K562 (cell line): ENCODE measurements at regions not wholly inside any gene's neighbourhood (a gene's known extent, or its start where the extent isn't known, plus 50 kb on each side); places are given as distances from the start of the nearest gene placed in this dataset.

Source experiments
- ATAC-seq: fragments of 200-7000 bp; cut with Tn5 transposase; 3 replicates; pipeline ENCODE4 v1.9.1; 2020; ENCODE audit warnings: moderate library complexity
- BruUV-seq: library from RNA; stranded (reverse); fragments of 400-500 nt; replicated peaks from 2 replicates; lab custom pipeline; 2021; lab: Mats Ljungman, UMichigan
- CTCF ChIA-PET: fragments of 300-600 bp; formaldehyde crosslinking; extraction: SDS; loops from one replicate; lab custom pipeline; 2021; ENCODE audit warnings: low intra/inter-chr PET ratio; lab: Yijun Ruan, JAX
- POLR2A ChIA-PET: fragments of 300-600, 350-650 bp; sonication (Branson Sonifier 250); formaldehyde crosslinking; extraction: SDS; loops from one replicate; lab custom pipeline; 2021; ENCODE audit warnings: antibody characterized with exemption, inconsistent platforms; lab: Yijun Ruan, JAX
- DNase-seq, 4 experiments: peaks; one replicate each; pipeline versions ENCODE4 v3.0.0 to v3.0.0-alpha.2; 2011 to 2018; ENCODE audit warnings: low spot score in 3 of 4, mixed read lengths in 3 of 4; ENCODE audit errors: extremely low read depth in 1 of 4
- FAIRE-seq: peaks from 2 replicates; lab custom pipeline; 2011; peaks lifted over from hg19 to GRCh38; lab: Jason Lieb, UNC
- H2AFZ ChIP-seq: 2 replicates; pipeline ENCODE4 v1.6.0; 2011; ENCODE audit warnings: low read depth, low read length, control low read depth, inconsistent platforms
- H3K27ac ChIP-seq: fragments of 200-600 bp; 3 replicates; pipeline ENCODE4 v1.8.0; 2011; ENCODE audit warnings: low read depth, mild to moderate bottlenecking, control low read depth, inconsistent platforms, low read length, moderate library complexity, mixed read lengths; ENCODE audit errors: extremely low read depth
- H3K27me3 ChIP-seq, 2 experiments: fragments of 300-600 bp in 1 of 2; 2 replicates in 1 of 2; 3 replicates in 1 of 2; pipeline versions ENCODE4 v1.6.0 to v1.8.0; 2011; ENCODE audit warnings: inconsistent platforms in 2 of 2, low read length in 2 of 2, mild to moderate bottlenecking in 1 of 2, mixed read lengths in 1 of 2, moderate library complexity in 1 of 2; ENCODE audit not compliant: control insufficient read depth in 2 of 2, insufficient read depth in 2 of 2
- H3K36me3 ChIP-seq: fragments of 300-600 bp; 3 replicates; pipeline ENCODE4 v1.8.0; 2011; ENCODE audit warnings: mild to moderate bottlenecking, low read length, inconsistent platforms; ENCODE audit not compliant: control insufficient read depth, insufficient read depth
- H3K4me1 ChIP-seq, 2 experiments: fragments of 200-600 bp in 1 of 2; replicated peaks in 1 of 2; 2 replicates in 1 of 2; 3 replicates in 1 of 2; pipeline versions ENCODE4 v1.5.1 to v1.8.0; 2011; ENCODE audit warnings: inconsistent platforms in 2 of 2, low read length in 2 of 2, mild to moderate bottlenecking in 1 of 2, mixed read lengths in 1 of 2, moderate library complexity in 1 of 2; ENCODE audit not compliant: control insufficient read depth in 2 of 2, insufficient read depth in 2 of 2
- H3K4me2 ChIP-seq: 2 replicates; pipeline ENCODE4 v1.6.1; 2011; ENCODE audit warnings: low read length, control low read depth, inconsistent platforms, mixed read lengths; ENCODE audit not compliant: insufficient read depth
- H3K4me3 ChIP-seq: fragments of 200-600 bp; sonication (generic), shearing (Covaris generic); 2 replicates; pipeline ENCODE4 v1.5.1; 2016; ENCODE audit warnings: control low read depth, inconsistent platforms
- H3K79me2 ChIP-seq: fragments of 200-600 bp; 3 replicates; pipeline ENCODE4 v1.8.0; 2011; ENCODE audit warnings: low read length, inconsistent platforms; ENCODE audit not compliant: control insufficient read depth, insufficient read depth
- H3K9ac ChIP-seq, 2 experiments: 2 replicates each; pipeline versions ENCODE4 v1.6.0 to v1.6.1; 2011; ENCODE audit warnings: low read depth in 2 of 2, low read length in 2 of 2, control low read depth in 1 of 2, inconsistent platforms in 1 of 2, mild to moderate bottlenecking in 1 of 2, mixed read lengths in 1 of 2; ENCODE audit not compliant: insufficient read depth in 1 of 2
- H3K9me1 ChIP-seq: one replicate; pipeline ENCODE4 v1.6.0; 2011; ENCODE audit warnings: inconsistent platforms, mild to moderate bottlenecking, low read length, moderate library complexity; ENCODE audit not compliant: control insufficient read depth, insufficient read depth
- H3K9me3 ChIP-seq: replicated peaks from 2 replicates; pipeline ENCODE4 v1.5.1; 2011; ENCODE audit warnings: low read depth, low read length, inconsistent platforms; ENCODE audit not compliant: control insufficient read depth, insufficient read depth
- H4K20me1 ChIP-seq: replicated peaks from 2 replicates; pipeline ENCODE4 v1.6.1; 2011; ENCODE audit warnings: low read length, inconsistent platforms, mixed read lengths; ENCODE audit not compliant: control insufficient read depth, insufficient read depth
- HIVEP1 ChIP-seq: fragments of 250-450 bp; sonication (Bioruptor Pico); IDR thresholded peaks from 2 replicates; pipeline ENCODE4 v1.4.0; 2020; ENCODE audit warnings: mild to moderate bottlenecking
- NR2C2 ChIP-seq, 2 experiments: fragments of 200-800 bp in 1 of 2; sonication (Bioruptor generic) in 1 of 2; sonication (generic) in 1 of 2; formaldehyde crosslinking in 1 of 2; IDR thresholded peaks; 2 replicates each; pipeline versions ENCODE4 v1.6.1 to v1.8.0; 2016 to 2022; ENCODE audit warnings: mild to moderate bottlenecking in 1 of 2, missing compliant biosample characterization in 1 of 2, missing genetic modification characterization in 1 of 2, missing genetic modification reagents in 1 of 2
- ZNF316 ChIP-seq: fragments of 450-650 bp; IDR thresholded peaks from 2 replicates; pipeline ENCODE4 v1.6.1; 2016
- WGBS: fragments of 100-300 bp; shearing (Covaris generic); methylation state at CpG from one replicate; pipeline ENCODE4 v1.1.6; 2016; ENCODE audit warnings: low coverage, mixed read lengths; ENCODE audit not compliant: insufficient coverage; ENCODE audit errors: missing lambda C conversion rate; 5-methylcytosine and 5-hydroxymethylcytosine counted together
- in situ Hi-C: fragments of 300-500 bp; cut with MboI; formaldehyde crosslinking; loops from 4 replicates; pipeline ENCODE4 v1.15.0; 2018; ENCODE audit warnings: inconsistent platforms, mixed read lengths
- intact Hi-C: fragments of 100-400 bp; cut with micrococcal nuclease; formaldehyde crosslinking; loops from 2 replicates; pipeline ENCODE4 v1.14.2; 2022
- TF ChIP-seq, protein P1 (sequence below): fragments of 250-450 bp; sonication (Bioruptor Pico); IDR thresholded peaks from 2 replicates; pipeline ENCODE4 v1.8.0; 2022; ENCODE audit warnings: inconsistent platforms

DNA sequence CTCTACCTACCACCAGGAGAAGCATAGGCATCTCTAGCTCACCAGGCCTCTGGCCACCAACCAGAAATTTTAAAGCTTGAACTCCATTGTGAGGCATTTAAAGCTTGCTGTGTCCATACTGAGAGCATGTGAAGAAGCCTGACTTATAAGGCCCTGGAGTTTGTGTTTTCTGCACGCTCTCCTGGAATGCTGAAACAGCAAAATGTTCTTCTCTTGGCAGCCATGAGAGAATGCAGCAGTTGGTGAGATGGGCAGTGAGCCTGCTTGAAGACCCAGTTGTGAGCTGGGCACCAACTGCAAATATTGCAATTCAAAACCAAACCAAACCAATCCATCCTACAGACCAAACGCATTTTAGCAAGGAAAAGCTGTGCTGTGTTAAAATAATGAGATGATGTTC lies 170.0 kb upstream of the IVNS1ABP start (continued):
- TF ChIP-seq ZNF316 = peak; percentile 59
- TF ChIP-seq, protein P1, sequence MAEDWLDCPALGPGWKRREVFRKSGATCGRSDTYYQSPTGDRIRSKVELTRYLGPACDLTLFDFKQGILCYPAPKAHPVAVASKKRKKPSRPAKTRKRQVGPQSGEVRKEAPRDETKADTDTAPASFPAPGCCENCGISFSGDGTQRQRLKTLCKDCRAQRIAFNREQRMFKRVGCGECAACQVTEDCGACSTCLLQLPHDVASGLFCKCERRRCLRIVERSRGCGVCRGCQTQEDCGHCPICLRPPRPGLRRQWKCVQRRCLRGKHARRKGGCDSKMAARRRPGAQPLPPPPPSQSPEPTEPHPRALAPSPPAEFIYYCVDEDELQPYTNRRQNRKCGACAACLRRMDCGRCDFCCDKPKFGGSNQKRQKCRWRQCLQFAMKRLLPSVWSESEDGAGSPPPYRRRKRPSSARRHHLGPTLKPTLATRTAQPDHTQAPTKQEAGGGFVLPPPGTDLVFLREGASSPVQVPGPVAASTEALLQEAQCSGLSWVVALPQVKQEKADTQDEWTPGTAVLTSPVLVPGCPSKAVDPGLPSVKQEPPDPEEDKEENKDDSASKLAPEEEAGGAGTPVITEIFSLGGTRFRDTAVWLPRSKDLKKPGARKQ (CRISPR knock-in tag) = no peak
- TF ChIP-seq, all 486 proteins: peak for 4

GRCh38 chr1:185486346-185486745 lies 169.3 kb upstream of the IVNS1ABP start:
- in situ Hi-C loops = no loop called here
- H3K9ac ChIP-seq = no peak overlapping the region
- no peak for DNase-seq
- no peaks in the 10 kb centered on the region for H4K20me1 ChIP-seq
- no peaks in the 10 kb centered on the region for H3K79me2 ChIP-seq
- no peak for TF ChIP-seq HIVEP1 (CRISPR knock-in tag)
- no peak for TF ChIP-seq NR2C2 (CRISPR knock-in tag; IDR thresholded peaks at IDR 0.05)
- peak; percentile 52 for TF ChIP-seq NR2C2 (tag; IDR thresholded peaks at IDR 0.05)
- TF ChIP-seq, all 486 proteins: peak for 1
- FAIRE-seq (no peak), ATAC-seq (no peak)
- H2AFZ ChIP-seq = no peak overlapping the region
- 13% methylated on average over 5 of the region's 5 CpGs for WGBS
- intact Hi-C loops = no loop called here
- BruUV-seq = no TSS peak
- H3K4me2 ChIP-seq = no peak overlapping the region
- no peaks in the 10 kb centered on the region; a peak in 1 of 5 replicates for H3K4me1 ChIP-seq
- peaks cover 3 to 7% of the 10 kb centered on the region in 2 experiments; a peak in 1 of 5 replicates for H3K27me3 ChIP-seq
- H3K27ac ChIP-seq = no peak overlapping the region
- H3K9me1 ChIP-seq = no peaks in the 10 kb centered on the region
- H3K4me3 ChIP-seq = no peak overlapping the region
- no peaks in the 10 kb centered on the region for H3K9me3 ChIP-seq
- CTCF ChIA-PET = no interaction called here
- POLR2A ChIA-PET = interaction anchor here (0.6 to 0.8 kb wide), 3 partner anchors 238 to 894 kb away, joined by 3 to 4 read pairs (median 3); partner anchors contain the start of gene RNF2
- no peaks in the 10 kb centered on the region for H3K36me3 ChIP-seq
